Left lobe of liver (tissue), 2 donors: ENCODE measurements at regions not wholly inside any gene's neighbourhood (a gene's known extent, or its start where the extent isn't known, plus 50 kb on each side); places are given as distances from the start of the nearest gene placed in this dataset.
A peak's percentile ranks its signal among the peaks of the same experiment; 100 is the strongest.

Experiments
- ATAC-seq: fragments of 200-7000 bp; cut with Tn5 transposase; one replicate; pipeline ENCODE4 v1.9.1; 2020; ENCODE audit warnings: mild to moderate bottlenecking, moderate library complexity
- DNase-seq: peaks from one replicate; pipeline ENCODE4 v3.0.0-alpha.2; 2020; ENCODE audit warnings: low spot score
- donor health status: DM: no; HTN: no; CAD: no; lungs with moderate emphysema.
- donor health status: DM: no; HTN: yes; CAD: no.

DNA sequence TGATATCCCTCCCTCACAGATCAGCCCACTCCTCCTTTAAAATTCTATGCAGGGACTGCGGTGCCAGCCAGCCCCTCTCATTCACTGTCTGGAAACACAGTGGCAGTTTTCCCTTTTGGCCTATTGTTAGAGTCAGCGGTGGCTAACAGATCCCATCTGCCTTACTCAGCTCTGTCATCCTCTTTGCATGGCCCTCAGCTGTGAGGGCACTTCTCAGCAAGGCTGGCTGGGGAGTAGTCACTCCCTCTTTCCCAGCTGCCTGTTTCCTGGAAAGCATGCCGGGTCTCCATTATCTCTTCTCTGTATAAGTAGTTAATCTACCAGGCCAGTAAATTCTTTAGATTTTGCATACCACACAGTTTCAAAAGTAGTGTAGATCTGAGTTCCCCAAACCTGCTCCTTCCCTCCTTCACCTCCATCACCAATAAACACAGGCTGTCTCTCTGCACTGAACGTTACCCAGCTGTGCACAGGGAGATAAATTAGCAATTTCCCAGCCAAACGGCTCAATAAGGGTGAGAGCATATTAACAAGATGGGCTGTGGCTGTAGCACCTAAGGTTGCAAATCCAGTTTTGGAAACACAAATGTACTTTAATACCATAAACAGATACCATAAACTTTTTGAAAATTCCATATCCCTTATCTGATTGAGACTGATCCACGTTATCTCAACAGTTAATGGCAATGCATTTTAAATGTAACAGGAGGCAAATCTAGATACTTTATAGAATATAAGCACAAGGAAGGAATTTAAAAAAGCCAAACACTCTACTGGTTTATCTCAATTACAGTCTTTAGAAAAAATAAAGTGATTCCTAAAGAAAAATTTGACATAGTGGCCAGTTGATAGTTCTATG lies 229.3 kb downstream of the ANKRD50 start:
- DNase-seq, result no peak
- ATAC-seq, result no peak

DNA sequence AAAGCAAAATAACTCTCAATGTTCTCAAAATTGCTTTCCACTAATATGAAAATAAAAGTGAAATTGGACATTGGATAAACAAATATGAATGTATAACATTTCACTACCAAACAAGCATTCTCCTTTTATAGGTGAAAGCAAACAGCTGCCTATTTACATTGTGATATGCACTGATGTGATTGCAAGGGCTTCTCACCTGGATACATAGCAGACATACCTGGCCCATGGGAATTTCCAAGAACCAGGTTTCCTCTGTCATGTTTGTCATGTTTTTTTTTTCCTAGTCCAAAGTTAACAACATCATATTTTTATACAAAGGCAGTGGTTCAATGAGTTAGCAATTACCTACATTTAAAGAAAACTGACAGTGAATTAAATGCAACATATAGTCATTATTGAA lies 228.5 kb downstream of the ANKRD50 start:
- no peak for ATAC-seq
- no peak for DNase-seq

DNA sequence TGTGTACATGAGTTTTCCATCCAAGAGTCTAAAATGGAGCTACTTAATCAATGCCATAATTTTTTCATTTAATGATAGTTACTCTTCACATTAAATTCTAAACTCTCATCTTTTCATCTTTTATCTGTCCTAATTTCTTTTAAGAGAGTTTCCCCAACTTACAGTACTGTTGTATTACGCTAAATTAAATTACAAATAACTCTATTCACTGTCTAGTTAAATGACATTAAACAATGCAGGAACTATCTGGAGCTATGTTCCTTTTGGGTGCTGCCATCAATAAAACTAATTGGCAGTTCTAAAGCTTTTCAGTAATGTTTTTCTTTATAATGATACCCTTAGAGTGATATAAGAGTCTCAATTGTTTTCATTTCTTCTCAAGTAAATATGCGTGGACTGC lies 227.6 kb downstream of the ANKRD50 start:
- no peak for ATAC-seq
- no peak for DNase-seq

GRCh38 chr4:124486423-124486822 lies 226.1 kb downstream of the ANKRD50 start:
- DNase-seq, result no peak
- peak; percentile 78 for ATAC-seq

DNA sequence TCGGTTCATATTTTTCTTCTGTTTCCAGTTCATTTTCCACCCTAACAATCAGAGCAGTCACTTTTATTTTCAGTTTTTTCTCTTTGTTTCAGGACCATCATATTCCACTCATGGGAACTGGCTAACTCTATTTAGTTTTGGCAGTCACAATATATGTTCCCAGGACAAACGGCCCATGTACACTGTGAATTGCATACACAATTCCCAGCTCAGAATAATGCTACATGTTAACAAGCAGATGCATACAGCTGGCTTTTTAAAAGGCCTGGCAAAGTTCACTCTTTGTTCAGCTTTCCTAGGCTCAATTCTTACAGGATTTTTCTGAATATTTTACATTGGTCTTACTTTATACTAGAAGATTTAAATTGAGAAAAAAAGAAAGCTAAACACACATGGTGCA lies 224.9 kb downstream of the ANKRD50 start:
- ATAC-seq (no peak), DNase-seq (no peak)

DNA sequence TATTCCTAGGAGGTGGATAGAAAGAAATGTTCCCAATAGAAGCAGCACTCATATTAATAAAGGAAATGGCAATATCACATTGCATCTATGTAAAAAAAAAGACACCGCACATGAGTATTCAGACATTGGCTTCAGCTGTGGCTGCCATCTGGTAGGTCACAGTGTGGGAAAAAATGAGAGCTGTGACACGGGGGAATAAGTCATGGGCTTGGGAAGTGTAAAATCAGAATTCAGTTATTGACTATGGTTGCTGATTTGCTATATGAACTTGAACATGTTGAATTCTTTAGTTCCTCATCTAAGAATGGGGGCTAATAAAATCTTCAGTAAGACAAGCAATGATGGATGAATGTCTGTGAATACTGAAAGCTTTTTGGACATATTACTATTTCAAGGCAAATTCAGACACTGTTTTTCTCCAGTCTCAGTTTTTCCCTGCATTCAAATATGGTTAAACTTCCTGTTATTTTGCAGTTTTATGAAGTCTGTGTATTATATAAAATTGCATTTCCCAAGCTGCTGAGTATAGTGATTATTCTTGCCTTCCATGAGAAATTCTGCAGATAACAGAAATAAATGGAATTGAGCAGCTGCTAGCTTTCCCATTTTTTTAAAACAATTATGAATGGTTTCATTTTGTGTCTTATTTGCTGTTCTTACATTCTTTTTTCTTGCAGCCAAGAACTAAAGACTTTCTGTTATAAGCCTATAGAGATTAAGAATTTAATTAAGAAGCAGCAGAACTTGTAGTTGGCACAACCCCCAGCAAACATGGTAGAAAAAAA lies 221.0 kb downstream of the ANKRD50 start:
- ATAC-seq (no peak), DNase-seq (no peak)

GRCh38 chr4:124499261-124499660 lies 213.3 kb downstream of the ANKRD50 start:
- ATAC-seq (no peak), DNase-seq (no peak)

- no peak for DNase-seq
- ATAC-seq, result peak; percentile 48
Observed at GRCh38 chr4:124501576-124501975, 211.0 kb downstream of the ANKRD50 start.

- DNase-seq (no peak), ATAC-seq (no peak)
Observed at GRCh38 chr4:124504431-124504830, 208.1 kb downstream of the ANKRD50 start.

DNA sequence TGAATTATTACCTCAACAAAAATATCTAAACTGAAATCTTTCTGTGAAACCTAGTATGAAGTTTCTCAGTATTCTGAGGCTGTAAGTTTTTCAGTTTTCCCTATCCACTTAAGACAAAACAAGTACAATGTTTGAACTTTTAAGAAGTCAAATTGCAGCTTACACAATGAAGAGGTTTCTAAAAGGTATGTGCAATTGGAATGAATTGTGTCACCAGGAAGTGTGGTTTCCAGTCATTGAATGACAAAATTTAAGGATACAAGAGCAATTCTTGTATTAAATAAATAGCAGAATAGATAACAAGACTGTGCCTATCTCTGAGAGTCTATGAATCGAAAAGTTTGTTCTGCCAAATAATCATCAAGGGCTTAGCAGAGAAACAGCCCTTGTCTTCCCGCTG lies 207.3 kb downstream of the ANKRD50 start:
- no peak for DNase-seq
- ATAC-seq, result no peak

GRCh38 chr4:124509151-124509550 lies 203.4 kb downstream of the ANKRD50 start:
- DNase-seq (no peak), ATAC-seq (peak; percentile 71)

- ATAC-seq (no peak), DNase-seq (no peak)
Observed at GRCh38 chr4:124514588-124514987, 197.9 kb downstream of the ANKRD50 start.

GRCh38 chr4:124515591-124515990 lies 196.9 kb downstream of the ANKRD50 start:
- no peak for DNase-seq
- no peak for ATAC-seq

DNA sequence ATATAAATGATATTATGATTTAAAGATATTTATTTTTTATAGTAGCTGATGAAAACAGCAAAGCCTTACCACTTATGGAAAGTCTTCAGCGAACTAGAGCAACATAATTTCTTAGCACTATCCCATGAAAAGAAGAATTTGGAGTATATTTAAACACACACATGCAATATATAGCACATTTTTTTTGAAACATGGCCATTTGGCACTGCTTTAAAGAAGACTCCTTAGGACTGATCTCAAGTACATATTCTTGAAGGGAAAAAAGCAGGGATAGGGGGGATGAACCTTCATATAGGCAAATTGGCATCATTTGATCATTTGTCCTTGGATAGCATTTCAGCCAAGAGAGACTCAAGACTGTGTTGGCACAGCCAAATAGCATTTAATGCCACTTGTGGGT lies 193.3 kb downstream of the ANKRD50 start:
- ATAC-seq (no peak), DNase-seq (no peak)

GRCh38 chr4:124523816-124524215 lies 188.7 kb downstream of the ANKRD50 start:
- ATAC-seq (no peak), DNase-seq (no peak)

DNA sequence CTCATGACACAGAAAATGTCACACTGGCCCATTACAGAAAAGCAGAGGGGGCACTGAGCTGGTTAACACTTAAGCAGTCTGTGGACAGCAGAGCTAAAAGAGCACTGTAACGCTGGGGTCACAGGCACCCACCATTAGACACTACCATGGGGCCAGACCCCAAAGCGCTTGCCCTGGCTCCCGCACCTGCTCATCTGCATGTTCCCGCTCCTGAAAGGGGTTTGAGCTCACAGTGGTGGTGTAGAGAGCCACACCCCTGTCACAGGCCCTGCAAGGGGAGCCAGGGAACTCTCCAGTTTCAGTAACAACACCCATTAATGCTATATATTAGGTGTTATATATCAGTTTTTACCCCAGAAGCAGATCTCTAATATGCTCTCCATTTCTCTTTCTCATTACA lies 187.0 kb downstream of the ANKRD50 start:
- no peak for ATAC-seq
- DNase-seq, result no peak

GRCh38 chr4:124526331-124526730 lies 186.2 kb downstream of the ANKRD50 start:
- ATAC-seq, result no peak
- no peak for DNase-seq

DNA sequence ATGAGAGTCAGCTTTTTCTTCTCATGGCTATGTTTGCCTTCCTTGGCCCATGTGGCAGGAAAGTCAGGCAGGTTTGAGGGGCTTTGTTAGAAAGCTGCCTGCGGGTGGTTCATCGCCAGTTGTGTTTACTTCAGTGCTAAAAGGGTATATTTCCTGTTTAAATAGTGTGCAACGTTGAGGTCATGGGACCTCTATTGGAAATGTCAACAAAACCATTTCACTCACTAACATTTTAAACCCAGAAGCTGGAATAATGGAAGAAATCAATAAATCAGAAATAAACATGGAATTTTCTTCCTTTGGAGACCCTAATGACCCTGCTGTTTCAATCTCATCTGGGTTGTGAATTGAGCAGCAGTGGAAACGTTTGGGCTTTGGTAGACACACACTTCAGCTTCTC lies 185.8 kb downstream of the ANKRD50 start:
- DNase-seq, result no peak

GRCh38 chr4:124527364-124527763 lies 185.2 kb downstream of the ANKRD50 start:
- ATAC-seq (no peak), DNase-seq (no peak)

More for the DNA sequence above, 185.8 kb downstream of the ANKRD50 start:
- no peak for ATAC-seq

- ATAC-seq, result no peak
- no peak for DNase-seq
Observed at GRCh38 chr4:124529131-124529530, 183.4 kb downstream of the ANKRD50 start.

- ATAC-seq, result peak; percentile 95
- DNase-seq, result peak; percentile 61
Observed at GRCh38 chr4:124530464-124531077, 182.0 kb downstream of the ANKRD50 start.

- DNase-seq (no peak), ATAC-seq (no peak)
Observed at GRCh38 chr4:124534131-124534530, 178.4 kb downstream of the ANKRD50 start.
